ENCODE measurements at regions not wholly inside any gene's neighbourhood (a gene's known extent, or its start where the extent isn't known, plus 50 kb on each side); places are given as distances from the start of the nearest gene placed in this dataset.

- TF ChIP-seq EZH2 (IDR thresholded peaks at IDR 0.05; ENCODE audit: low read length, unreplicated experiment), result no peak
- no peak for TF ChIP-seq EZH2phosphoT487 (IDR thresholded peaks at IDR 0.05; ENCODE audit: borderline replicate concordance, low read length)
- TF ChIP-seq CTCF (conservative IDR thresholded peaks at IDR 0.05; ENCODE audit: low read depth, low read length), result no peak
- CTCF ChIA-PET, result no interaction called here
- Histone ChIP-seq H3K27ac (ENCODE audit: low read length) (no peak overlapping the region), H3K27me3 (ENCODE audit: low read length) (no peaks in the 10 kb centered on the region), H3F3A (ENCODE audit: low read length, unreplicated experiment) (no peaks in the 10 kb centered on the region), H3K4me2 (ENCODE audit: low read length) (no peak overlapping the region), H3K4me1 (ENCODE audit: insufficient read depth, low read length) (0 out of 2 replicates have a peak, but pooled peaks cover 5% of the 10 kb centered on the region), H2AFZ (ENCODE audit: low read length) (no peak overlapping the region), H3K79me2 (ENCODE audit: low read length) (no peaks in the 10 kb centered on the region), H4K20me1 (ENCODE audit: low read length) (no peaks in the 10 kb centered on the region), H3K36me3 (ENCODE audit: low read depth, low read length) (no peaks in the 10 kb centered on the region), H3K9me2 (replicated peaks; ENCODE audit: low read length) (no peaks in the 10 kb centered on the region), H3K4me3 (ENCODE audit: low read length) (no peak overlapping the region), H3K9ac (ENCODE audit: low read length) (no peak overlapping the region), H3K9me3 (ENCODE audit: low read length) (no peaks in the 10 kb centered on the region)
- DNase-seq (no peak), ATAC-seq (no peak)
- intact Hi-C loops (cut with micrococcal nuclease), result no loop called here
- BruUV-seq (replicated peaks), result no TSS peak
- POLR2A ChIA-PET (ENCODE audit: unreplicated experiment), result no interaction called here
These were observed 178.3 kb downstream of the IPO8 start for GRCh38 chr12:30517320-30517719.

DNA sequence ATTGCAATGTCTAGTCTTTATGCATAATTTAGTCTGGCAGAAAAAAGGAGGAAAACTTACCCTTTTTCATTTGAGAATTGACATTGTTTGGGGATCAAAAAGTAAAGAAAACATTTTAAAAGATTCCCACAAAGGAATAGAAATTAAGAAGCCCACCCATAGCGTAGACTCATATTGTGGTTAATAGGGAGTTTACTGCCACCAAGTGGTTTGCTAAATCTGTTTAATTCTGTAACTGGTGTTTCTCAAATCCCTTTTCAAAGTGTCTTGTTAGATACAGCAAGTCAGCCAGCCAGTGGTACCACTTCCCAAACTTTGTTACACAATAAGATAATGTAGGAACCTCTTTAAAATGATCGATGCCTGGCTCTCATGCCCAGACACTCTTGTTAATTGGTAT is 180.3 kb downstream of the IPO8 start:
- H3K4me1 ChIP-seq (ENCODE audit: insufficient read depth, low read length), result 0 out of 2 replicates have a peak, but pooled peaks cover 5% of the 10 kb centered on the region
- H3K9ac ChIP-seq (ENCODE audit: low read length), result no peak overlapping the region
- no peaks in the 10 kb centered on the region for H3K9me3 ChIP-seq (ENCODE audit: low read length)
- H2AFZ ChIP-seq (ENCODE audit: low read length), result no peak overlapping the region
- no peaks in the 10 kb centered on the region for H3K27me3 ChIP-seq (ENCODE audit: low read length)
- TF ChIP-seq EZH2 (IDR thresholded peaks at IDR 0.05; ENCODE audit: low read length, unreplicated experiment) (no peak), CTCF (conservative IDR thresholded peaks at IDR 0.05; ENCODE audit: low read depth, low read length) (peak; percentile 53)
- H3K27ac ChIP-seq (ENCODE audit: low read length), result no peak overlapping the region
- ChIA-PET POLR2A (ENCODE audit: unreplicated experiment) (no interaction called here), CTCF (no interaction called here)
- no peak overlapping the region for H3K4me3 ChIP-seq (ENCODE audit: low read length)
- no peaks in the 10 kb centered on the region for H3K36me3 ChIP-seq (ENCODE audit: low read depth, low read length)
- ATAC-seq (no peak), DNase-seq (peak; percentile 6)
- H3K79me2 ChIP-seq (ENCODE audit: low read length), result no peaks in the 10 kb centered on the region
- no peaks in the 10 kb centered on the region for H3F3A ChIP-seq (ENCODE audit: low read length, unreplicated experiment)
- intact Hi-C loops (cut with micrococcal nuclease), result loop anchor here (2.0 kb wide), 1 partner anchor 997 kb away; no protein-coding TSS in a partner anchor
- H3K9me2 ChIP-seq (replicated peaks; ENCODE audit: low read length), result no peaks in the 10 kb centered on the region
- no peak overlapping the region for H3K4me2 ChIP-seq (ENCODE audit: low read length)
- H4K20me1 ChIP-seq (ENCODE audit: low read length), result no peaks in the 10 kb centered on the region
- BruUV-seq (replicated peaks), result no TSS peak

- Histone ChIP-seq H3K27me3 (ENCODE audit: low read length) (no peaks in the 10 kb centered on the region), H3K4me2 (ENCODE audit: low read length) (no peak overlapping the region), H3K79me2 (ENCODE audit: low read length) (no peaks in the 10 kb centered on the region), H4K20me1 (ENCODE audit: low read length) (no peaks in the 10 kb centered on the region), H3K4me1 (ENCODE audit: insufficient read depth, low read length) (0 out of 2 replicates have a peak, but pooled peaks cover 5% of the 10 kb centered on the region), H3K36me3 (ENCODE audit: low read depth, low read length) (no peaks in the 10 kb centered on the region), H3K9ac (ENCODE audit: low read length) (no peak overlapping the region), H2AFZ (ENCODE audit: low read length) (no peak overlapping the region), H3K4me3 (ENCODE audit: low read length) (no peak overlapping the region), H3K9me3 (ENCODE audit: low read length) (no peaks in the 10 kb centered on the region), H3K27ac (ENCODE audit: low read length) (no peak overlapping the region), H3F3A (ENCODE audit: low read length, unreplicated experiment) (no peaks in the 10 kb centered on the region), H3K9me2 (replicated peaks; ENCODE audit: low read length) (no peaks in the 10 kb centered on the region)
- no peak for ATAC-seq
- ChIA-PET CTCF (interaction anchor here (0.7 kb wide), 1 partner anchor 1386 kb away, joined by 4 read pairs; no protein-coding TSS in a partner anchor), POLR2A (ENCODE audit: unreplicated experiment) (interaction anchor here (0.6 kb wide), 1 partner anchor 15 kb away, joined by 4 read pairs; no protein-coding TSS in a partner anchor)
- DNase-seq, result no peak
- BruUV-seq (replicated peaks), result no TSS peak
- intact Hi-C loops (cut with micrococcal nuclease), result loop anchor here (2.0 kb wide), 1 partner anchor 996 kb away; no protein-coding TSS in a partner anchor
- TF ChIP-seq EZH2phosphoT487 (IDR thresholded peaks at IDR 0.05; ENCODE audit: borderline replicate concordance, low read length) (no peak), EZH2 (IDR thresholded peaks at IDR 0.05; ENCODE audit: low read length, unreplicated experiment) (no peak), CTCF (conservative IDR thresholded peaks at IDR 0.05; ENCODE audit: low read depth, low read length) (no peak)
These were observed 181.0 kb downstream of the IPO8 start for GRCh38 chr12:30514666-30515065.
